Ureter (tissue), 1 donor: ENCODE measurements at regions not wholly inside any gene's neighbourhood (a gene's known extent, or its start where the extent isn't known, plus 50 kb on each side); places are given as distances from the start of the nearest gene placed in this dataset.

Source experiments
- DNase-seq: peaks from one replicate; pipeline ENCODE4 v3.0.0-alpha.2; 2020; ENCODE audit warnings: low spot score
- donor health status: DM: yes; HTN: yes; CAD: no.

DNA sequence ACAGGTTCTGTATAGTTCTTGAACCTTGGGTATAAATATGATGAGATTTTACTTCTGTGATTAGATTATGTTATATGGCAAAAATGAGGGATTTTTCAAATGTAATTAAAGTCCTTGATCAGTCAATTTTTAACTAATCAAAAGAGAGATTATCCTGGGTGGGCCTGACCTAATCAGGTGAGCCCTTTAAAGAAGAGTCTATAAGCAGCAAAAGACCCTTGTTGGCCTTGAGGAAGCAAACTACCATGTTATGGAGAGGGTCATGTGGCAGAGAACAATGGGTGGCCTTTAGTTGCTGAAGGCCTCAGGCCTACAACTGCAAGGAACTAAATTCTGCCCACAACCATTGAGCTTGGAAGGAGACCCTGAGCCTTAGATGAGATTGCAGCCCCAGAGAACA is 102.5 kb upstream of the RIPOR2 start:
- no peak for DNase-seq

DNA sequence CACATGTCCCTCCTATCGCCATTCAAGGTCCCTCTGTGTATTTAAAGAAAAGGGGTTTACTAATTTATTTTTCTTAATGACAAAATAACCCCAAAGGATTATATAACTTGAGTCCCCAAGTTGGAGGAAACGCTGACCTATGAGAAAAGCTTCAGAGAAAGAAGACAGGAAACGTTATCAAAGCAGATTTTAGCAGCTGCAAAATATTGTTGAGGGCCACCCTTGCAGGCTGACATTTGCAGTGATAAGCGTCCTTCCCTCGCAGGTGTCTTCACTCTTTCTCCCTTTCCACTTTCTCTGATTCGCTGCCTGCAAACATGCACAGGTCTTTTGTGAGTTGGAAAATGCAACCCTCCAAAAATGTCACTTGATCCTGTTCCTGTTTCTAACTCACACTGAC is 103.2 kb upstream of the RIPOR2 start:
- DNase-seq = no peak

DNA sequence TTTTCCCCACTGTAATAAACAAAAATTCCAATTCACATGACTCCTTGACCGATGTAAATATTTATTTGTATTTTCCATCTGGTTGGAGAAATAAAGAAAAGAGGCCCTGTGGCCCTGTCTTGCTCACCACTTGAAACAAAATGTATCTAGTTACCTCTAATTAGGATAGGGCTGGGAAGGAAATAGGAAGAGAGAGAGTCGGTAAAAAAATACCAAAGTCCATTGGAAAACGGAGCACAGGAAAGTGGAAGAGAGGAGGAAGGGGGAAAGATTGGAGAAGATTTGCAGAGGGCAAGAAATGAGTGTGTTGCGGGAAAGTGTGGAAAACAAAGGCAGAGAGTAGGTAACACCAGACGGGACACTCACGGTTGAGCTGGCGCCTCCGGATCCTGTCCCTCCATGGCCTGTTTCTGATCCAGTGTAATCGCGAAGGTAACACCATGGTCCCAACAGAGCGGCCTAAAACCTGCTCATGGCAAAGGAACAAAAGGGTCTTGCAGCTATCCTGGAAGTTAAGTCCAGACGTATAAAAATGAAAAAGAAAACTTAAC is 105.8 kb upstream of the RIPOR2 start:
- DNase-seq = no peak

DNA sequence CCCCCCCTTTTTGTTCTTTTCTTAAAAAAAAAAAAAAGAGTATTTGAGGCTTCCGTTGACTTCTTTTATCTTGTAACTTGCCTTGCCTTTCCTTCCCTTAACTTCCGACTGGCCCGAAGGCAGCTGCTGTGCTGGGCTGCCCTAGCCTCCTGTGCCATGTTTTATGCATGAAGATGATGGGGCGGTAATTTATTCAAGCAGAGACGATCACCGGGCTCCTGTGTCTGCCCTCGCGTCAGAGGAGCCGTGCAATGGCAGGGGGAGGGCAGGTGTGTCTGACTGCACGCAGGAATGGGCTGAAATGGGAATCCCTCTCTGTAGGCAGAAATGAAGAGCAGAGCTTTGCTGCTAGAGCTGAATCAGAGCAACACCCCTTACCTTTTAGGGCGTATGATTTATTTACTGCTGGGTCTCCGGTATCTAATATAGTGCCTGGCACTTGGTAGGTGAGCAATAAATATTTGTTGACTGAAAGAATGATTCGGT is 106.3 kb upstream of the RIPOR2 start:
- no peak for DNase-seq

DNA sequence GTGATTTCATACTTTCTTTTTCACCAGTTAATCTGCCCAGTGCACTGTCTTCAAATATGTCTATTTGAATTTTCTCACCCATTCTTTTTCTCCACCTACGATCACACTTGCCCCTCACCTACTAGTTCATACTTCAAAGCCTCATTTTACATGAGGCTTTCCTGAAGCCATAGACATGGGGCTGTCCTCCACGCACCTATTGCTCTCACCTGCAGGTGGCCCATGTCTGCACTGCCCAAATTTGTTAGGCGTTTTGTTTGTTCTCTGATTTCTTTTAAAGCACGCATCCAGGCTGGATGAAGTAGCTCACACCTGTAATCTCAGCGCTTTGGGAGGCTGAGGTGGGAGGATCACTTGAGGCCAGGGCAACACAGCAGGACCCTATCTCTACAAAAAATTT is 106.8 kb upstream of the RIPOR2 start:
- no peak for DNase-seq

DNA sequence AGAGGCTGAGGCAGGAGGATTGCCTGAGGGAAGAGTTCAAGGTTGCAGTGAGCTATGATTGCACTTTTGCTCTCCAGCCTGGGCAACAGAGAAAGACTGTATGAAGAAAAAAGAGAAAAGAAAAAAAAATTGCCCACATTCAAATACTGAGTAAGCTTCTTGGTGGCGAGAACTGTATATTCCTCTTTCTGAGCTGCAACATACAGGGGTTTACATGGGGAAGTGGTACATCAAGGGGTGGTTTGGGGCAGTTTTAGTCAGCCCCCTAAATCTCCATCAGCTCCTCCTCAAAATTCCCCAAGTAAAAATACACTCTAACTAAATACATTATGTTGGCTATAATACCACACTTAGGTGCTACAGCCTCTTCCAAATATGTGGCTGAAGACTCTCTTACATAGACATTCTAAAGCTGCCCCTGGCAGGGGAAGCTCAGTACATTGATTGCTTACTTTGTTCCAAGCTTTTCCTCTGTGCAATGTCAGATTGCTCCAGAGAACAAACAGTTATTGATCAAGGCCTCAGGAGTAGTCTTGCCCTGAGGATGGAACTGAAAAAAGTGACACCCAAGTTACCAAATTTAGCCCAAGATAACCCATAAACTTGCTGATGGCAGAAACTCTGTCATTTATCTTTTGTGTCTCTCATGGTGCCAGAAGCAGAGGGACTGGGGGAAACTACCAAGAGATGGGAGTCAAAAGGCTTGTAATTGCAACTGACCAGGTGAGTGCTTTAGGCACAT is 107.4 kb upstream of the RIPOR2 start:
- no peak for DNase-seq

DNA sequence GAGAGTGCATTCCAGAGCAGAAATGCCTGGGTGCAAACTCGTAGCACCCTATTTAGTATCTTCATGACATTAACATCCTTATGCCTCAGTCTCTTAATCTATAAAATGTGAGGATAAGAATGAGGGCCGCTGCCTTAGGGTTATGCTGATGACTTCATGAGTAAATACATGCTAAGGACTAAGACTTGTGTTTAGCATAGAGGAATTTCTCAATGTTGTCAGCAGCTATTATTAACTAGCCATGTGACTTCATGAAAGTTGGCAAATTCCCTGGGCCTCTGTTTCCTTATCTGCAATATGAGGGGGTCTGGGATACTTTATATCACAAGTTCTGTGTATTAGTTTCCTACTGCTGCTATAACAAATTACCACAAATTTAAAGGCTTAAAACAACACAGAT is 108.1 kb upstream of the RIPOR2 start:
- no peak for DNase-seq

DNA sequence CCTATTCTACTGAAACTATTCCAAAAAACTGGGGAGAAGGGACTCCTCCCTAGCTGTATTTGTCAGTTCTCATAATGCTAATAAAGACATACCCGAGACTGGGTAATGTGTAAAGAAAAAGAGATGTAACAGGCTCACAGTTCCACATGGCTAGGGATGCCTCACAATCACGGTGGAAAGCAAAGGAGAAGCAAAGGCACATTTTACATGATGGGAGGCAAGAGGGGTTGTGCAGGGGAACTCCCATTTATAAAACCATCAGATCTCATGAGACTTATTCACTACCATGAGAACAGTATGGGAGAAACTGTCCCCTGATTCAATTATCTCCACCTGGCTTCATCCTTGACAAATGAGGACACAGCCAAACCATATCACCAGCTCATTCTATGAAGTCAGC is 111.2 kb upstream of the RIPOR2 start:
- no peak for DNase-seq

DNA sequence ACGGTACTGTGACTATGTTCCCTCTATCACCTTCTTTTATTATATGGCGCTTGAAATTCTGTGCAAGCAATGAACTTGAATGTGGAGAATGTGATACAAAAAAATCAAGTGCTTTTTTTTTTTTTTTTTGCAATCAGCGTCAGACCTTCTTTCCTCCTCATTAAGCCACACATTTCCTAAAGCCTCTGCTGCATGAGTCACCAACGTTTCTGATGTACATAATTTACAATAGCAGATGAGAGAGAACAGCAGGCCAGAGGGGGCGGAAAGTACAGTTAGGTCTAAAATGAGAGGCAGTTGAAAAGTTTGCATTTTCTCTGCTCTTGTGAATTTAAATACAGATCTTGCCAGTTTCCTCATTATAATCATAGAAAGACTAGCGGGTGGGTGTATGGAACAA is 114.6 kb upstream of the RIPOR2 start:
- no peak for DNase-seq

DNA sequence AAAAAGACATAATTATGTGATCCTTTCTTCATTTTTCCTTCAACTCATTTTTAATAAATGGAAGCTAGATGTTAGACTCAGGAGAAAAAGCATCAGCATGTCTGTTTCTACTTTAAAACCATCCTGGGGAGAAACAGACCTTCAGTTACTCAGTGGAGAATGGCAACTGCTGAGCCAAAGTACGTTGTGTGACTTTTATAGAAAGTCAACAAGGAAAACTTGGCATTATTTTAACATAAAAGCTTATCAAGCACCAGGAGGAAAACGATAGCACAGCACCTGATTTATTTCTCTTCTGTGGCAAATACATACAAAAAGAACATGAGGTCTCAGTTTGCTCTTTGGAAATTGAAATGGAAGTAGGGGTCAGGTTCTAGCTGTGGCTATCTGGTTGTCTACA is 115.3 kb upstream of the RIPOR2 start:
- DNase-seq = no peak

DNA sequence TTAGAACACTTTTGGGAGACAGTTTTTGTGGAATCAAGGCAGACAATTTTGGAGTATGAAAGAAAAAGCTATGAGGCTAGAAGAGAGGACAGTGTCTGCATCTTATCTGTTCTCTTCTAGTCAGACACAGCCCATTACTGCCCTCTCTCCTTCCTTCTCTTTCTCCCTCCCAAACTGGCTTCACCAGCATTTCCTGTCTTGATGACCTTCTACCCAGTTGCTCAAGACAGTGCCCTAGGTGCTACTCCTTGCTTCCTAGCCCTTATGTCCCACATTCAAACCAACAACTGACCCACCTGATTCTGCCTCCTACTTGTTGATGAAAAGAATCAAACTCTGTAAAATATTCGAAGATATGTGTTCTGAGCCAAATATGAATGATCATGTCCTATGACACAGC is 116.4 kb upstream of the RIPOR2 start:
- DNase-seq = peak; percentile 59

DNA sequence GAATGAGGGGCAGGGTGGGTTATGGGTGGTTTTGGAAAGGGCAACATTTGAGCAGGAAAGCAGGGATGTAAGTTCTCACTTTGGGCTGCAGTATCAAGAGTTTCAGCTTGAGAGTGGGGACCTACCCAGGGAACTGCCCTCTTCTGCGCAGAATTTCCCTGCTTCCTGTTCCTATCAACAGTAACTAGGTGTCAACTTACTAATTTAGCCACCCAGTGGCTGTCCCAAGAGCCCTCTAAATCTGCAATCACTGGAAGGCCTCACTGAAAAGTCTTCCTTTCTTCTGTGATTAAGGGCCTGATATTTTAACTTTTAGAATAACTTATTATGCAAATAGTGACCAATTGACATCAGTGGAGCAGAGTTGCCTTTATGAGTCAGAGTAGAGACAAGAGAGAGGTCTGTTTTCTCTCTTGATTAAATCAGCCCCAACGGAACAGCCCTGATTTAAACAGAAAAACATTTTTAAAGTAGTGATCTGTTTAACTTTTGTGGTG is 118.2 kb upstream of the RIPOR2 start:
- DNase-seq = no peak

DNA sequence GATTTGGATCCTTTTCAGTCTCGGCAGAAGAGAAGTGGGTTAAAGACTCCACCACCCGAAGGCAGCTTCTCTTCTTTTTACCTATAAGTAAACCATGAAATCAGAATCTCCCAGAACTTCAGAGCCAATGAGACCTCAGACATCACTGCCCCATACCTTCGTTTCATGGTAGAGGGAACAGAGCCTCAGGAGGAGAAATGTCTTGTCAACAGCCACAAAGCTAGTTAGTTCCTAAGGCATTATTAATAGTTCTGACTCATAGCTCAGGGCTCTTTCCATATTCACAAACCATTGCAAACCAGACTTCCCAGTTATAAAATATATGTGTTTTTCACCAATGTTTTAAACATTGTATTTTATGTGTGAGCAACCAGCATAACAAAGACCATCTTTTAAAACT is 118.7 kb upstream of the RIPOR2 start:
- no peak for DNase-seq

DNA sequence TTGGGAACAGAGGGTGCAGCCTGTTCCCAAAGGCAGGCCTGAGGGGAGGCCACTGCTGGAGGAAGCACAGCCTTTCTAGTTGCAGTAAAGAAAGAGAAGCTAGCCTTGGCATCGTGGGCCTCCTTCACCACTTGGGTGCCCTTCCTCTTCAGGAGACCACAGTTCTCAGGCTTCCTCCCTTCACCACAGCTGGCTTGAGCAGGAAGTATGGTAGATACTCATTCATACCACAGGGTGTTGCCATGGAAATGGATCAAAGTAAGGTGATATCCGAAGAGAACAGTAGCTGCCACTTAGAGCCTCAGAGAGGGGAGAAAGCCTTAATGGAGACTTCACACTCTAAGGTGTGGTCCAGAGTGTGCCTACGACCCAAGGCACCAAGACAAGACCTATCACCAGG is 120.4 kb upstream of the RIPOR2 start:
- no peak for DNase-seq

DNA sequence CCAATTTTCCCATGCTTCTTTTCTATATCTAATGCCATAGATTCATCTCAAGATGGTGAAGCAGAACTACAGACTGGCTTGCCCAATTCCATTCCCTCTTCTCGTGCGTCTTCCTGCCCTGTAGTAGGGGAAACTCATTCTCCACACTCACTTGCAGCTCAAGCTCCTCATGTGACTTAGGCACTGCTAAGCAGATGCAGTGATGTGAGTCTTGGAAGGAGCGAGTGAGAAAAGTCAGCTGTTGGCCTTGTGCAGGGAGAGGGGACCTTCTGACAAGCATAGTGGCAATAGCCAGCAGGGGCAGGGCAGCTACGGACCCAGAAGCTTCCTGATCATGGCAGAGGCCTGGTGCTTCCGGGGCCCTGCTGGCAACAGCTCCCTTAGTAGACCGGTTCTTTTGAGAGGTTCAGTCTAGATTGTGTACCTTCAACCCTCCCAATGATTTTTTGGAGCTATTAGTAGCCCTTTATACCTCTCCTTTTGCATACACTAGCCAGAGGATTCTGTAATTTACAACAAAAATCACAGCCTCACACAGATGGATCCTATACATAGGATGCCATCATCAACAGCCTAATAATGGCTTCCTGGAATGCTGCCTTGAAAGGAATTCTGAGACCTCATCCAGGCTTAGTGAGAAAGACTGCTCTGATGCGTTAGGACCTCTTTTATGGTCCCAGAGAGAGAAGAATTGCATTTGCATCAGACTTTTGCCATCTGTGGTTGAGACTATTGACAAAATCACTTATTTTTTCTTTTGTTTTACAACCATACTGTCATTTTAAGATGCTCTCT is 121.5 kb upstream of the RIPOR2 start:
- no peak for DNase-seq

DNA sequence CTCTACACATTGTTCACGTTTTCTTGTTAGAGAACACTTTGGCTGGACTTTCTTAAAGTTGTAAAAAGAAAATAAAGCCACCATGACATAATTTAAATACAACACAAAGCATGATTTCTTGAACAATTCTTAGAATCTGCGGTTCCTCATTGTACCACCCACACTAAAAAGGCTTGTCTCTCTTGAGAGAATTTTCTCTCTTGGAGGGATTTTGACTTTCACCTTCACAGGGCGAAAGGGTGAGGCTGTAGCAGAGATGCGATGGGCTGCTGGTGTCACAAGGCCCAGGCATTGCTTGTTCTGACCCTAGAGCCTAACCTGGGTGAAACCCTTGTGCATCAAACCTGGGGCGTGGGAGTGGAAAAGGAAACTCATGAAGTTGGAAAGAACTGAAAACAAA is 122.7 kb upstream of the RIPOR2 start:
- DNase-seq = no peak

DNA sequence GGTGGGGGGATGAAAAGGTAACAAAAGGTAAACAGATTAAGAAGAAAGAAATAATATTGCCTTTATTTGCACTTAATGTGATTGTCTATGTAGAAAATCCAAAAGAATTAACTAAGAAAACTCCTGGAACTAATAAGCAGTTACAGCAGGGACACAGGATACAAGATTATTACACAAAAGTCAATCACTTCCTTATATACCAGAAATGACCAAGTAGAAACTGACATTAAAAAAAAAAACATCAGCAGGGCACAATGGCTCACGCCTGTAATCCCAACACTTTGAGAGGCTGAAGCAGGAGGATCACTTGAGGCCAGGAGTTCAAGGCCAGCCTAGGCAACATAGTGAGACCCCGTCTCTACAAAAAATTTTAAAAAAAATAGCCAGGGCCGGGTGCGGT is 123.2 kb upstream of the RIPOR2 start:
- DNase-seq = no peak

DNA sequence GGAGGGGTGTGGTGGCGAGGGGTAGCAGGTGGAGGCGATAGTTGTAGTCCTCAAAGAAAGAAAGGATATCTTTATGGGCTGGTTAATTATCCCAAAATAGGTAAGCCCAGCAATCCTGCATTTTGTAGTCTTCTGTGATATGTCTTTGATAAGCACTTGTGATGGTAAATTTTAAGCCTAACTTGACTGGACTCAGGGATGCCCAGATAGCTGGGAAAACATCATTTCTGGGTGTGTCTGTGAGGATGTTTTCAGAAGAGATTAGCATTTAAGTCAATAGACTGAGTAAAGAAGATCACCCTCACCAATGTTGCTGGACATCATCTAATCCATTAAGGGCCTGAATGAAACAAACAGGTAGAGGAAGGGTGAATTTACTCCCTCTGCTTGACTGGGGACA is 124.8 kb upstream of the RIPOR2 start:
- no peak for DNase-seq

DNA sequence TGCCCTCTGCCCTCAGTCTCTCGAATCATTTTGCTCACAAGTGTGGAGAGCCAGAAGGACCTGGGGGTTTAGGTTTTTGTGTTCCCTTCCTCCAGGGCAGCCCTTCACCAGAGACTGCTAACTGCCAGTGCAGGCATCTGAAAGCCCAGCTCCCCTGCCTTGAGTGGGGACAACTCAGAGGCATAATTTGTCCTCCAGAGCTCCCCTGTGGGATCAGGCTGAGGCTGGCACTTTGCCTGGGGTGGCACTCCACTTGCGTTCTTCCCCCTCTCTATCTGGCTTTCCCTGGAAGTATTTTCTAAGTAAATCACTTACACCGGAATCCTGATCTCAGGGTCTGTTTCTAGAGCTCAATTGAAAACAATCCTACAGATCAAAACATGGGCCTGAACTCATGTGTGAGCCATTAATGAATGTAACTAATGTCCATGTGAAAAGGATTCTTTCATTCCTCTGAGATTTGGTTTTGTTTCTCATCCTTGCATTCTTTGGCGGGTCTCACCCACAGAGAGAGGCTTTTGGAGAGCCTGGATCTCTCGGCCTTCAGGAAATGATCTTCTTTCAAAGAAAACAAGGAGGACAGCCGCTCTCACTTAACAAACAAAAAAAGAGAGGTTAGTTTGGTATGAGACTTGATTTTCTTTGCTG is 125.7 kb upstream of the RIPOR2 start:
- no peak for DNase-seq

DNA sequence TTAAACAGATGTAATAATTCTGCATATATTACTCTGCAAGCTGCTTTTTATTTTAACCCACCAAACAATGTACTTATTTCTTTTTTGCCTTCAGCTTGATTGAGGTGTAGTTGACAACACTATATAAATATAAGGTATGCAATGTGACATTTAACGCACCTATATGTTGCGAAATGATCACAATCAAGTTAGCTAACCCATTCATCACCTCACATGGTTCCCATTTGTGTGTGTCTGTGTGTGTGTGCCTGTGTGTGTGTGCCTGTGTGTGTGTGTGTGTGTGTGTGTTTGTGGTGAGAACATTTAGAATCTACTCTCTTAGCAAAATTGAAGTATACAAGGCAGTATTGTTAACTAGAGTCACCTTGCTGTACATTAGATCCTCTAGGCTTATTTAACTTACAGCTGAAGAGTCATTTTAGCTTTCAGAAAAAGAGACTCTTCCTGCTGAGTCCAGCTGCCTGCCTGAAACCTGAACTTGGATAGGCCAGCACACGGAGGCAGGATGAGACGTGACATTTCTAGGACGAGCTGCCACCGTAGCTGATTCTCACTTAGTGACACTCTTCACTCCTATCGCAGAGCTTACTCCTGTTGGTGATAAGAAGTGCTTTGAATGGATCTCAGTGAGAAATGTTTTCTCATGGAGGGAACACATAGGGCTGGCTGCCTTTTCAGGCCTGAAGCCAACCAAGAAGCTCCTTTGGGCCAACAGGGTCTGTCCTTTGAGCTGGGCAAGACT is 126.5 kb upstream of the RIPOR2 start:
- DNase-seq = no peak

DNA sequence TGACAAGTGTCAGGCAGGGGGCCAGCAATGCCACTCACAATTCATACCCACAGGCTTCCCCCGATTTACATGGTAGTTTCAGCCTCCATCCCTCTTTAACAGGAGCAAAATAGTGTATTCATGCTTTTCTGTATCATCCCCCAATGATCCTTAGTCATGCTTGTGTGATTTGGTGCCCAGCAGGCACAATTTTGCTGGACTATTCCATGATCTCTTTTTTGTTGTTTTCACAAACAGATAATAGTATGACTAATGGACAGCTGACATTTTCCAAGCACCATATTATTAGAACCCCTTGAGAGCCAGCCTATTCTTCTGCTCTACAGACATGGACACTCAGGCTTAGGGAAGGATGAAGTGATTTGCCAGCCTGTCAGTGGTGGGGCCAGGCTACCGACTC is 128.2 kb upstream of the RIPOR2 start:
- DNase-seq = no peak

DNA sequence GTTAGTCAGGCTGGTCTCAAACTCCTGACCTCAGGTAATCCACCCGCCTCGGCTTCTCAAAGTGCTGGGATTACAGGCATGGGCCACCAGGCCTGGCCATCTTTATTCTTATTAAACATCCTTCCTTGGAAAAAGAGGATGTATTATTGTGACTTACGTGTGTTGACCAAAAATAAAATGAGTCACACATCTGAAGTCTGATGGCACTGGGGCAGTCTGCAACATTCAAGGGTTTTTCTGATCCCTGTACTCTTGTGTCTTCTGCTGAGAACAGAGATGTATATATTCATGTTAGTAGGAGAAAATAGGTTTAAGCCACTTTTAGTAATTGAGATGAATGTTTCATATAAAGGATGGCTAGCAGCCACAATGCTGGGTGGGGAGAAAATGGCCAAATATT is 129.9 kb upstream of the RIPOR2 start:
- no peak for DNase-seq
